GM18858 (cell line): ENCODE measurements at regions not wholly inside any gene's neighbourhood (a gene's known extent, or its start where the extent isn't known, plus 50 kb on each side); places are given as distances from the start of the nearest gene placed in this dataset.
"Not testable (repeated sequence)": the region's sequence is repeated elsewhere in the genome, so short reads cannot be mapped to it uniquely, and the experiment has no call there.

Experiments
- ATAC-seq: cut with Tn5 transposase; IDR thresholded peaks from one replicate; pipeline ENCODE4 v1.9.1; 2021; ENCODE audit not compliant: unreplicated experiment

GRCh38 chr2:2906091-2906490, 471.5 kb downstream of the EIPR1 start:
- ATAC-seq = no peak

DNA sequence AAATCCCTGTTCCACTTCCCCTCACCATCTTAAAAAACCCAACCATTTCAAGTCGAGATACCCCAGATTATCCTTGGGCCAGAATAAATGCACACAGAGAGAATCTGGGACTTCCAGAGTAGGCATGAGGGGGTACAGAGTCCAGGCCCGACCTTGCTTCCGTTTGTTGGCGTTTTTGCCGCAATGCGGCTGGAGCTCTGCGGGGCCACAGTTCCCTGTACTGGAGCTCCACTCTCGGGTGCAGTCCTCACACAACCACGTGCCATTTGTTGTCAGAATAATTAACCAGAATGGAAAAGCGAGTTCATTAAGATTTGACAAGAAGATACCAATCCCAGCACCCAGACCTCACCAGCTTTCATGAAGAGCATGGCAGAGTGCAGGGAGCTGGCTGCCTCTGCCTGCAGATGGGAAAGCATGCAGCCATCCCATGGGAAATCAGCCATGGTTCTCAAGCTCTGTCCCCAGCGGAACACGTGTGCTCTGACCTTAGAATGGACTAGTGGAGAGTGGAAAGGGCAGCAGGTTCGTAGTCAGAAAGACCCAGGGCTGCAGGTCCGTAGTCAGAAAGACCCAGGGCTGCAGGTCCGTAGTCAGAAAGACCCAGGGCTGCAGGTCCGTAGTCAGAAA, 472.8 kb downstream of the EIPR1 start:
- ATAC-seq = no peak

DNA sequence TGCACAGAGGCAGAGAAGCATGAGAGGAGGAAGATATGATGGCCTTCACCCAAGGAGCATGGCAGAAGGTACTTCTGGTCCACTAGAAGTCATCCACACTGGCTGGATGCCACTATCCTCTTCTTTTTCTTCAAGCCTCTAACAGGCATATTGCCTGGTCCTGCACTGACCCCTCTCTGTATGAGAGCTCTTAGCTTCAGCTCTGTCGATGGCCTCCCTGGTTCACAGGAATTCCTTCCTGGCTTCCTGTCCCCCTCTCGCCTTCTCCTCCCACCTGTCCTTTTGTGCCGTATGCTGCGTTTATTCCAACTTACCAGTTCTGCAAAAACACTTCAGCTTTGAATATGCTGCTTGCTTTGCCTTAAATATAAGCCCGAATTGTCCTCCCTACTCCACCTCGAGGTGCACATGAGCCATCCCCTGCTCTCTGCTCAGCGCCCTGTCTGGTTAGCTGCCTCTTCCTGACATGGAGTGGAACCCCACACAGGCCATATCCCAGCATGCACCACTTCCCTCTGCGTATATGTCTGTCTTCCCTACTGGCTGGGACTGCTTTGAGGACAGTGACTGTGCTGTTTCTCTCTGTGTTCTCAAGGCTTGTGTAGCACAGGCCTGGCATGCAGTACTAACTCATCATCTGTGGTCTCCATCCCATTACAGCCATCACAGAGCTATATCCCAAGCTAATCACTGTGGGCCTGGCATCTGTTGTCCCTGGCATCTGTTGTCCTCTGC, 474.9 kb downstream of the EIPR1 start:
- ATAC-seq = no peak

GRCh38 chr2:2901384-2902345, 476.0 kb downstream of the EIPR1 start:
- peak; percentile 86 for ATAC-seq

DNA sequence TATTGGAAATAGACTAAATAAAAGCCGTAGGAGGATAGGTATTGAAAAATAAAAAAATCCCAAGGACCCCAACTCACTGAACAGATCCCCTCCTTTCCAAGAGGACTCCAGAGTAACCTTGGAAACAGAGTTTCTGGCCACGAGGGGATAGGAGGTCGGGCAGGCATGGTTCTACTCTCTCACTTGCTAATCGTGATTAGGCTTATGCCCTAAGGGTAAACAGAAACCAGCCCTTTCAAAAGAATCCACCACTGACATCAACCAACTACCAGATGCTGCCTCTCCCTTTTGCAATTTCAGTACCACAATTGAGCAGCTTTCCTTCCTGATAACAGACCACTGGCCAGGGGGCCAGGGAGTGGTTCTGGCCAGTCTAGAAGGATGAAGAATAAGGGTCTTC, 477.8 kb downstream of the EIPR1 start:
- no peak for ATAC-seq

DNA sequence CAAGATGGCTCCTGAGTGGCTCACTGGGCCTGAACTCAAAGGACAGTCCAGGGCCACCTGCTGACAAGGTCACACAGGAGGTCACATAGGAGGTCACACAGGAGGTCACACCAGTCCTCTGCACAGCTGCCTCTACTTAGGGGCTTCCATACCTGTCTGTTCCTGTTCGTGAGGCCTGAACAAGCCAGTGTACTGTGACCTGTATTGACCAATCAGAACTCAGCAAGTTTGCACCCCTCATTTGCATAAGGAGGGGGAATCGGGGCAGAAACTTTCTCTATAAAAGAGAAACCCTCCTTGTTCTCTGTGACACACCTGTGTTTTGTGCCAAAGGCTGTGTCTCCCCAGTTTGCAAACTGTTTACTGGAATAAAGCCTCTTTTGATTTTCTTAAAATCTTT, 478.9 kb downstream of the EIPR1 start:
- no peak for ATAC-seq

DNA sequence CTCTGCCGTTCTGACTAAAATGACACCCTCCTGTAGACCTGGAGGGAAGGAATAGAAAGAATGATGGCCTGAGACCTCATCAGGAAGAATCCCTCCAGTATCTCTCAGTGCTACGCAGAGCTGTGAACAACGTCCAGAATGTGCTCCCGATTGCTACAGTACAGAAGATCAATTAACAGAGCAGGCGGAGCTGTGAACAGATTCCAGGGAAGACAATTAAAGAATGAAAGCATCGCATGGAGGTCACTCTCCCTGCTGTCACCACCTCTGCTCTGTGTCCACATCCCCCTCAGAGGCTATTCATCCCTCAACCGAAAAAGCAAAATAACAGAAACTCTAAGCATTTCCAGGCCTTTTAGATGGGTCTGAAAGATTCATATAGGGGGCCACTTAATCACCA, 481.0 kb downstream of the EIPR1 start:
- ATAC-seq = no peak

DNA sequence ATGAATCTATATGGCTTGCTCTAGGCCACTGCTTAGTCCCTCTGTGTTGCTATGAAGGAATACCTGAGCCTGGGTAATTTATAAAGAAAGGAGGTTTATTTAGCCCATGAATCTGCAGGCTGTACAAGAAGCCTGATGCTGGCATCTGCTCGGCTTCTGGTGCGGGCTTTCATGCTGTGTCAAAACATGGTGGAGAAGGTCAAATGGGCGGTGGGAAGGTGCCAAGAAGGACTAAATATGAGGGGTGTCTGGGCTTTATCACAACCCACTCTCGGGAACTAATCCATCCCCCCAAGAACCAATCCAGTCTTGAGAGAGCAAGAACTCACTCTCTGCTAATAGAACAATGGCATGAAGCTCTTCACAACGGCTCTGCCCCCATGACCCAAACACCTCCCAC, 481.6 kb downstream of the EIPR1 start:
- no peak for ATAC-seq

GRCh38 chr2:2894011-2894410, 483.6 kb downstream of the EIPR1 start:
- not testable (repeated sequence) for ATAC-seq

GRCh38 chr2:2892892-2893291, 484.7 kb downstream of the EIPR1 start:
- no peak for ATAC-seq

DNA sequence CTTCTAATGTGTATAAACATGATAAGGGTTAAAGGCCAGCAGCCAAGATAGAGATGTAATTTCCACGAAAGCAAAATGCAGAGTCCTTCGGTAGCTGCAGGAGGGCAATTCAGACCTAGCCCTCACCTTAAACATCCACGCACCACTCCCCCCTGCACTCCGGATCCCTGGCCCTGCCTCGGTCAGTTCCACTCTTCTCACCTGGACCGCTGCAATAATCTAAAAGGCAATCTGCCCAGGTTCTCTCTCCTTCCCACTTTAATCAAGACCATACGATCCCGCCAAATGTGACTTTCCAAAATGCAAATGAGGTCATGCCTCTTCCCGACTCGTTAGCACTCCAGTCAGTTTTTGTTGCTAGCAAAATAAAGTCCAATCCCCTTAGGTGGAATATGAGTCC, 485.2 kb downstream of the EIPR1 start:
- ATAC-seq = no peak

DNA sequence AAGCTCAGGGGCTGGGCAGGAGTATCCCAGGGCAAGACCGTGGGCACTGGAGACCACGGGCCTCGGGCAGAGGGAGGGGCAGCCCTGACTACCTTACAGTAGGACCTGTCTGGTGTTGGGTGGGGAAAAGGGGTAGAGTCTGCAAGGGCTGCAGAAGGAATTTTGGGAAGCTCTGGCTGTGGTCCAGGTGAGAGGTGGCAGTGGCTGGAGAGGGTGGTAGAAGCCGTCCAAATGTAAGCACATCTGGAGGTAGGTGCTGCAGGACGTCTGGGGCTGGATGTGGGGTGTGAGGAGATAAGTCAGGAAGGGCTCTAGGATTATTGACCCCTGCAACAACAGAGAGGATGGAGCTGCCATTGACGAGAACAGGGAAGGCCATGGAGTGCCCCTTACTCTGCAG, 486.7 kb downstream of the EIPR1 start:
- no peak for ATAC-seq

- no peak for ATAC-seq
Observed at GRCh38 chr2:2890246-2890645, 487.4 kb downstream of the EIPR1 start.

DNA sequence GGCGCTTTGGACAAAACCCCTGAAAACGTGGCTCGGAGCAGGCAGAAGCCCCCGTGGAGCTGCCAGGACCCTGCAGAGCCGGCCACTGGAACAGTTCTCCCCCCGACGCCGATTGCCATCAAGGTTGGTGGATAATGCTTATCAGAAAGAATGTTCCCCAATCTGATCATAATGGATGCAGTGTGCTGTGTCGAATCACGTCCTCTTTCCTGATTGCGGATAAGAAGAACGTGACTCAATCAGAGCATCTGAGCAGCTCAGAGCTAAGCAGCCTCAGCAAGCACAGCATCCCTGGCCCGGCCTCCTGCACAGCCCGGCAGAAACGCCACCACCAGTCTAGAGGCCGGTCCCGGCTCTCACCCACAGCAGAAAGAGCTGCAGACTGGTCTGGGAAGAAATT, 488.0 kb downstream of the EIPR1 start:
- no peak for ATAC-seq

- ATAC-seq = no peak
Observed at GRCh38 chr2:2889141-2889540, 488.5 kb downstream of the EIPR1 start.

- no peak for ATAC-seq
Observed at GRCh38 chr2:2887772-2888387, 489.7 kb downstream of the EIPR1 start.

- no peak for ATAC-seq
Observed at GRCh38 chr2:2886922-2887321, 490.7 kb downstream of the EIPR1 start.

GRCh38 chr2:2881499-2881898, 496.1 kb downstream of the EIPR1 start:
- ATAC-seq = no peak

GRCh38 chr2:2880938-2881337, 496.7 kb downstream of the EIPR1 start:
- ATAC-seq = no peak

GRCh38 chr2:2879781-2880180, 497.8 kb downstream of the EIPR1 start:
- ATAC-seq = peak; percentile 100

- ATAC-seq = no peak
Observed at GRCh38 chr2:2879071-2879470, 498.5 kb downstream of the EIPR1 start.
